OCI-LY3 (cell line): ENCODE measurements at regions not wholly inside any gene's neighbourhood (a gene's known extent, or its start where the extent isn't known, plus 50 kb on each side); places are given as distances from the start of the nearest gene placed in this dataset.

Experiments
- H2AFZ ChIP-seq: fragments of 200-600, 300-600 bp; shearing (Covaris generic); 2 replicates; pipeline ENCODE4 v1.6.0; 2014; ENCODE audit warnings: antibody characterized with exemption, low read depth, low read length
- H3K27ac ChIP-seq: fragments of 200-600, 300-600 bp; sonication (generic); 2 replicates; pipeline ENCODE4 v1.5.1; 2014; ENCODE audit warnings: mild to moderate bottlenecking, low read length, moderate library complexity, mixed read lengths
- H3K27me3 ChIP-seq: fragments of 200-600, 300-600 bp; sonication (generic); 2 replicates; pipeline ENCODE4 v1.6.1; 2014; ENCODE audit warnings: low read depth, low read length, mixed read lengths
- H3K36me3 ChIP-seq: fragments of 200-600, 300-600 bp; sonication (generic); replicated peaks from 2 replicates; pipeline ENCODE3; 2014; ENCODE audit warnings: low read depth, low read length, mixed read lengths
- H3K4me1 ChIP-seq: fragments of 300-600, 200-600 bp; sonication (generic); 2 replicates; pipeline ENCODE4 v1.6.1; 2014; ENCODE audit warnings: low read length, mixed read lengths
- H3K4me2 ChIP-seq: fragments of 200-600, 300-600 bp; sonication (generic); 2 replicates; pipeline ENCODE4 v1.6.1; 2014; ENCODE audit warnings: low read length, mixed read lengths
- H3K4me3 ChIP-seq: fragments of 300-600, 200-600 bp; sonication (generic); 2 replicates; pipeline ENCODE4 v1.5.1; 2014; ENCODE audit warnings: antibody characterized with exemption, mild to moderate bottlenecking, low read length, moderate library complexity
- H3K79me2 ChIP-seq: fragments of 300-600, 200-600 bp; shearing (Covaris generic); 2 replicates; pipeline ENCODE4 v1.6.1; 2014; ENCODE audit warnings: mild to moderate bottlenecking, low read length, mixed read lengths
- H3K9ac ChIP-seq: fragments of 300-600, 200-600 bp; shearing (Covaris generic); 2 replicates; pipeline ENCODE4 v1.6.0; 2014; ENCODE audit warnings: mild to moderate bottlenecking, low read length, moderate library complexity
- H3K9me3 ChIP-seq: fragments of 200-600, 300-600 bp; shearing (Covaris generic); 2 replicates; pipeline ENCODE4 v1.6.1; 2014; ENCODE audit warnings: low read length, mixed read lengths; ENCODE audit not compliant: insufficient read depth
- H4K20me1 ChIP-seq: fragments of 200-600, 300-600 bp; sonication (generic); 2 replicates; pipeline ENCODE4 v1.6.1; 2016; ENCODE audit warnings: low read length, mixed read lengths; ENCODE audit not compliant: insufficient read depth
- CTCF ChIP-seq: fragments of 200-600, 300-600 bp; sonication (generic); IDR thresholded peaks from 2 replicates; pipeline ENCODE4 v1.5.1; 2014; ENCODE audit warnings: antibody characterized with exemption, low read length, low read depth
- EZH2phosphoT487 ChIP-seq: fragments of 200-600 bp; shearing (Covaris generic); IDR thresholded peaks from 2 replicates; pipeline ENCODE4 v1.6.1; 2018; ENCODE audit warnings: antibody characterized with exemption, mixed run types, low read depth

DNA sequence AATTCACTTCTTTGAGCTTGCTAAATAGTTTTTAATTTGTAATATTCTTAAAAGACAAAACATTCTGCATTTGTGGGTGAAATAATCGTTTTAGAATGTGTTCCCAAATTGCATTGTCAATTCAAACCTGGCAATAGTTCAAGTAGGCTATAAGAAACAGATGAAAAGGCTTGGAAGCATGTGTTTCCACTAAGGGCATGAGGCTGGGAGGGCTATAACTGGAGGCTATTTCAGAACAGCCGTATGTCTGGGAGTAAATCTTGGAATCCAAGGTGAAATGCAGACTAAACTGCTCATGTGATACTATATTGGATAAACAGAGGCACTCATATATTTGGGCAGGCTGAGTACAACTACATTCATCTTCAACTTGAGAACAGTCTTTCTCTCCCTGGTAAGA, 117.4 kb upstream of the GRPR start:
- Histone ChIP-seq H3K27ac (no peak overlapping the region), H4K20me1 (no peaks in the 10 kb centered on the region), H3K27me3 (no peaks in the 10 kb centered on the region), H2AFZ (no peak overlapping the region), H3K9me3 (no peaks in the 10 kb centered on the region), H3K4me3 (no peak overlapping the region), H3K79me2 (no peaks in the 10 kb centered on the region), H3K4me1 (no peaks in the 10 kb centered on the region), H3K36me3 (no peaks in the 10 kb centered on the region), H3K4me2 (no peak overlapping the region), H3K9ac (no peak overlapping the region)
- TF ChIP-seq EZH2phosphoT487 (no peak), CTCF (no peak)

DNA sequence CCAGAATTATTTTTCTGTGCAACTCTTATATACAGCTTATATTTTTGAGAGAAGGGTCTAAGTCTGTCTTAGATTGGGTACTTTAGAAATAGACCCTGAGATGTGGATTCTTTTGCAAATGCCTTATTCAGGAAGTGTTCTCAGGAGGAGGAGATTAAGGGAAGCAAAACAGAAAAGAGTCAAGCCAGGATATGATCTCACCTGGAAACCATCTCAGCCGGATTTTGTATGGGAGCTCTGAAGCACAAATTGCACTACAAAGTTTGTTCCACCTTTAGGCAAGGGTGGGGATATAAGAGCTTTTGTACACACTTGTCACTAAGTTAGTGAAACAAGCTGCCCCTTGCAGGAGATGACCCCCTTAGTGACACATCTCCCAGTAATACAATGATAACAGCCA, 121.2 kb upstream of the GRPR start:
- Histone ChIP-seq H3K9ac (no peak overlapping the region), H3K9me3 (no peaks in the 10 kb centered on the region), H3K4me1 (peaks cover 8% of the 10 kb centered on the region), H3K4me3 (no peak overlapping the region), H3K79me2 (no peaks in the 10 kb centered on the region), H3K27me3 (no peaks in the 10 kb centered on the region), H3K4me2 (no peak overlapping the region), H2AFZ (no peak overlapping the region), H3K27ac (no peak overlapping the region), H4K20me1 (no peaks in the 10 kb centered on the region), H3K36me3 (no peaks in the 10 kb centered on the region)
- TF ChIP-seq CTCF (no peak), EZH2phosphoT487 (no peak)

DNA sequence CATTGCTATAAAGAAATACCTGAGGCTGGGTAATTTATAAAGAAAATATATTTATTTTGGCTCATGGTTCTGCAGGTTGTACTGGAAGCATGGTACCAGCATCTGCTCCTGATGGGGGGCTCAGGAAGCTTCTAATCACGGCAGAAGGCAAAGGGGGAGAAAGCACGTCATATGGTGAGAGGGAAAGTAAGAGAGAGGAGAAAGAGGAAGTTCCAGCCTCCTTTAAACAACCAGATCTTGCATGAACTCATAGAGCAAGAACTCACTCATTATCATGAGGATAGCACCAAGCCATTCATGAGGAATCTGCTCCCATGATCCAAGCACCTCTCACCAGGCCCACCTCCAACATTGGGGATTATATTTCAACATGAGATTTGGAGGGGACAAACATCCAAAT, 125.0 kb upstream of the GRPR start:
- Histone ChIP-seq H4K20me1 (no peaks in the 10 kb centered on the region), H2AFZ (no peak overlapping the region), H3K4me3 (no peak overlapping the region), H3K79me2 (no peaks in the 10 kb centered on the region), H3K9me3 (no peaks in the 10 kb centered on the region), H3K27ac (no peak overlapping the region), H3K4me1 (peaks cover 8% of the 10 kb centered on the region), H3K36me3 (no peaks in the 10 kb centered on the region), H3K9ac (no peak overlapping the region), H3K27me3 (no peaks in the 10 kb centered on the region), H3K4me2 (peak overlapping the region; percentile 49; the same call in 1 of the 2 replicates)
- TF ChIP-seq CTCF (no peak), EZH2phosphoT487 (no peak)

GRCh38 chrX:15989716-15990115, 133.6 kb upstream of the GRPR start:
- TF ChIP-seq CTCF: no peak
- TF ChIP-seq EZH2phosphoT487: no peak
- no peak overlapping the region for H3K9ac ChIP-seq
- H3K36me3 ChIP-seq: no peaks in the 10 kb centered on the region
- H4K20me1 ChIP-seq: no peaks in the 10 kb centered on the region
- H3K4me1 ChIP-seq: peaks cover 14% of the 10 kb centered on the region
- H2AFZ ChIP-seq: 0 out of 2 replicates have a peak overlapping the region, but pooled peaks have one; percentile 52
- H3K4me3 ChIP-seq: peak overlapping the region; percentile 2; the same call in 1 of the 2 replicates
- H3K4me2 ChIP-seq: peak overlapping the region; percentile 32
- no peaks in the 10 kb centered on the region for H3K9me3 ChIP-seq
- H3K27me3 ChIP-seq: no peaks in the 10 kb centered on the region
- no peaks in the 10 kb centered on the region for H3K79me2 ChIP-seq
- no peak overlapping the region for H3K27ac ChIP-seq
